ENCODE measurements at regions not wholly inside any gene's neighbourhood (a gene's known extent, or its start where the extent isn't known, plus 50 kb on each side); places are given as distances from the start of the nearest gene placed in this dataset.
"Not testable (repeated sequence)": the region's sequence is repeated elsewhere in the genome, so short reads cannot be mapped to it uniquely, and the experiment has no call there.

DNA sequence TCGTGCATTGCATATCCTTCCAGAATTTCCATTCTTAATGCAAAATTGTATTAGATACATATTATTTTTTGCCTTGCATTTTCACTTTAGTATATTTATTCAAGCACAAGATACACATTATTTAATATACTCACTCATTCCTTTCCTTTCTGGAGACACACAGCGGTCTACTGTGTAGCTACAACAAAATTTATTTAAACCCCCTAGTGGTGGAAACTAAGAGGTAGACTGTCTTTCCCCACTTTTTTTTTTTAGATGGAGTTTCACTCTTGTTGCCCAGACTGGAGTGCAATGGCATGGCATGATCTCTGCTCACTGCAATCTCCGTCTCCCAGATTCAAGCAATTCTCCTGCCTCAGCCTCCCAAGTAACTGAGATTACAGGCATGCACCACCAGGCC, 2040.3 kb upstream of the PCDH20 start:
- ATAC-seq, result no peak

DNA sequence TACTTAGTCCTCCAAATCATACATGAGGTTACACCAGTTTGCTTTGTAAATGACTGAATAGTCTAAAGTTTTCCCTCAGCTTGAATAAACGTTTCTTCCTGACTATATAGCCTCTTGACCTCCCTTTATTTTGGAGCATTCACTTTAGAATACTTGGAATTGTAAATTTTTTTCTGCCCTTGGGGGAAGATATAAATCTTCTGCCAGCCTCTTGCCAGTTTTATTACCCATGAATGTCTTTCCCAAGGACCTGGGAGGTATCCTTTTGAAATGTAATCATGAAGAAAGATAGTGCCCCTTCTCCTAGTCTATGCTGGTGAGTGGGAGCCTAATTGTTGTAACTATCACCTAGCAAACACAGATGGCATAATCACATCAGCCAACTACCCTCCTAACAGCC, 2033.9 kb upstream of the PCDH20 start:
- ATAC-seq, result no peak

DNA sequence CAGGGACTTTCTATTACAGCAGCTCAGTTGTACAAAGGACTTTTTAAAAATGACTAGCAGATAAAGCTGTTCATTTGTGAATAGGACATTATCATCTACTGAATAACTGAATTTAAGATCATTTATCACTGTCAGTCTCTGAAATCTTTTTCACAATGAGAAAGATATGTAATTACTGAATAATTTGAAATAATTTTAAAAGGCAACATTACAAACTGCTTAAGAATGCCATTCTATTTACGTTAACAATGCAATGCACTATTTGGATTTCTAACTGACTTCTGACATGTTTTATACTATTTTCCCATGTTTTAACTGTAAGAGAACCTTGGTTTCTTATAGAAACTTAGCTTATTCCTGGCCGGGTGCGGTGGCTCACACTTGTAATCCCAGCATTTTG, 2033.0 kb upstream of the PCDH20 start:
- no peak for ATAC-seq

DNA sequence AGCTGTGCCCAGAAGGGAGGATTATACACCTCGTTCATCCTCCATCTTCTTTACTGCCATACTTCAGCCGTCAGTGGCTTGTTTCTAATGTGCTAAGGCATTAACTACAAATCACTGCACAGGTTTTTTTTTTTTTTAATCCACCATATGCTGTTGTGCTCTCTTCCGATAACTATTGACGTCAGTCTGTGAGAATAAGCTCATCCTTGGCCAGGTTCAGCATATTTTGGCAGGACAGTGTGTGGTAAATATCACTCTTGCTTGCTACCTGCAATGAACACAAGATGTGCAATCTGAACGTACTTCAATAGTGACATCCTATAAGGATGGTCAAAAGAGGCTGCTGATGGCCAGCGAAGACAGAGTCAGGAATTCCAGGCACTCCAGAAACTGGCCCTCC, 2030.7 kb upstream of the PCDH20 start:
- no peak for ATAC-seq

DNA sequence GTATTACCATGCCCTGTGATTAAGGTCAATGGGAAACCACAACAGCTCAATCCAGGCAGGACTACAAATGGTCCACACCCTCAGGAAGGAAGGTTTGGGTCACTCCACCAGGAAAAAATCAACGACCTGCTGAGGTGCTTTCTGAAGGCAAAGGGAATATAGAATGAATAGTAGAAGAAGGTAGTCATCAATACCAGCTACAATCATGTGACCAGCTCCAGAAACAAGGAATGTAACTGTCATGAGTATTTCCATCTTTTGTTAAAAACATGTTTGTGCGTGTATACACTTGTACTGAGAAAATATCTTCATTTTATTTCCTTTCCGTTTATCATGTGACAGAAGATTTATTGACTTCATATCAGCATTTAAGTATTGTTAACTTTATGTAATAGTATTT, 2028.6 kb upstream of the PCDH20 start:
- not testable (repeated sequence) for ATAC-seq

DNA sequence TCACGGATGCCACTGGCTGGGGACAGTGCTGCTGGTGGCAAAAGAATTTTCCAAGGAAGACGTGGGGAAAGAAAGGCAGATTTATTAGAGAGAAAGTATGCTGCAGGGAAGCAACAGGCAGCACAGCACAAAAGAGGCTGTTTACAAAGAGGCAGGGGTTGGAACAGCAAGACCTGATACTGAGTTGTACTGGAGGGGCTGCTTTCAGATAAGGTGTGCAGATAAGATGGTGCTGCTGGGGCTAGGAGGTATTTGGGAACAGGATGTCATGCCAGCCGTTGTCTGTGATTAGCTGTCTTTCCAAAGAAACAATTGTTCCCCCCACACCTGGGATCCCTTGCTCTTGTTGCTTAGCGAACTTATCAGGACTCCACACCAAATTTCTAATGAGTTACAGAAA, 2023.3 kb upstream of the PCDH20 start:
- ATAC-seq, result no peak

DNA sequence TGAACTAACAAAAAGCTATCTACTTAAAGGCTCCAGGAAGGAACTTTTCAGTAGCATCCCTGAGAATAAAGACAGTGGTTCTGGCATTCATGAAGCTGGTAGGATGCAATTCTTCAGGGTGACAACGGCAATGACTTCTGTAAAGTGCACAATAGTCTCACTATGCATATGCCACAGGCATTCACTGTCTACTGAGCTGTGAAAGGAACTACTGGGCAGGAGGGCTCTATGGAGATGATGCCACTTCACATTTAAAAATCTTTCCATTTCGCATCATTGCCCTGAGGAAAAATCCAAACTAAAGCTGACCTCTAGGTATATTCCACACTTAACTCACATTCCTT, 2020.6 kb upstream of the PCDH20 start:
- ATAC-seq, result no peak

DNA sequence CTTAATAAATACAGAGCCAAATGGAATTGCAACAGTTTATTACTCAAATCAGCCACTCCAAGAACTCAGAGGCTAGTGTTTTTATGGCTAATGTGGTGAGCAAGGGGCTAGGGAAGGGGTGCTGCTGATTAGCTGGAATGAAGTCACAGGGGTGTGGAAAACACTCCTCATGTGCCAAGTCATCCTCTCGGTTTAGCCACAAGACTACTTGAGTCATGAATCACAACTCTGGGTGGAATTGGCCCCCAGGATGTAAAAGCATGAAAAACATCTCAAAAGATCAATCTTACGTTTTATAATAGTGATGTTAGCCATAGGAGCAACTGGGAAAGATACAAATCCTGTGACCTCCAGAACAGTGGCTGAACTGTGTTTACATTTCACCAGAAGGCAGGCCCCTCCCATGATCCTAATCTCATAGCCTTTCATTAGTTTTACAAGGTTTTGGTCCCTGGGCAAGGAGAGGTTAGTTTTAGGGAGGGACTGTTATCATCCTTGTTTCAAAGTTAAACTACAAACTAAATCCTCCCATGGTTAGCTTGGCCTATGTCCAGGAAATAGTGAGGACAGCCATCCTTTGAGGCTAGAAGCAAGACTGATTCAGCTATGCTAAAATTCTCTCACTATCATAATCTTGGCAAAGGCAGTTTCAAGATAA, 2020.1 kb upstream of the PCDH20 start:
- no peak for ATAC-seq

DNA sequence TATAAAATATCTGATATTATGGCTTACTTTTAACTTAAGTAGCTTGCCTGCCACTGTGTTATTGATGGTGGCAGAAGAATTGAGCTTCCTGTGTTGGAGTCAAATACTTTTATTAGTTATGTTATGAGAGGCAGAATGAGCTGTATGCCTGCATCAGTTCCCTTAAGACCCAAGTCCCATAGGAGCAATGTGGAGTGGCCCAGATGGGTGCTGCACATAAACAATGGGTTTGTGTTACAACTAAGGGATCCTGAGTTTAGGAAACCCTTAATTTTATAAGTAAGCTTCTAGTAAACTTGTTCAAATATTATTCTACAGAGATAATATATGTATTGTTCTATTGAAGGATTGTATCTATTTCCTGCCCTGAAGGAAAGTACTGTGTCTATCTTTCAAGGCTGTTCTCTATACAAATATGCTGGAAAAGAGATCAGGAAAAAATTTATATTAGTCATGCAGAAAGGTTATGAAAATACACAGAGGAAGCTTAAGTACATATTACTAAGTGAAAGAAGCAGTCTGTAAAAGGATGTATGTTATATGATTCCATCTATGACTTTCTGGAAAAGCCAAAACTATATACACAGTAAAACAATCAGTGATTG, 2018.0 kb upstream of the PCDH20 start:
- no peak for ATAC-seq

DNA sequence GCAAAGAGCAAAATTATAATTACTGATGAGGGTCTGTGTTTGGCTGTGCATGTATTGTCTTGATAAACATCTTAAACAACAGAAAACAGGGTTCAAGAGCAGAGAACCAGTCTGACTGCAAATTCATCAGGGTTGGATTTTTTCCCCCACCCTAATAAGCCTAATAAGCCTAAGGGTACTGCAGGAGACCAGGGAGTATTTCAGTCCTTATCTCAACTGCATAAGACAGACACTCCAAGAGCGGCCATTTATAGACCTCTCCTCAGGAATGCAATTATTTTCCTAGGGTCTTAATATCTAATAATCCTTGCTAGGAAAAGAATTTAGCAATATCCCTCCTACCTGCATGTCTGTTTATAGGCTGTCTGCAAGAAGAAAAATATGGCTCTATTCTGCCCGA, 2011.5 kb upstream of the PCDH20 start:
- ATAC-seq, result no peak

DNA sequence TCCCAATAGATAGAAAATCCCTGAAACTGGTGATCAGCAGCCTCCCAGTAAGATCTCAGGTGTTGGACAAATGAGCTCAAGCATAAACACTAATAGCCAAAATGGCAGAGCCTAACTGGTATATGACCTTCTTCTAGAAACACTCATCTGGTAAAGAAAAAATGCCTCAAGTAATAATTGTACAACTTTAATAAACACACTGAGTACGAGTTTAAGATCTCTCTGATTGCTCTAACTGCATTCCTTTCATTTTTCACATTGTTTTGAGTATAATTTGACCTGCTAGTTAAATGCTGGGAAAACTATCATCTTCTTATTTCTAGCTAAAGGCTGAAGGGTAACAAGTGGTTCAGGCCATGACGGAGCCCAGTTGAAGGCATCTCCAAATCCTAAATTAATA, 2009.5 kb upstream of the PCDH20 start:
- ATAC-seq, result no peak

DNA sequence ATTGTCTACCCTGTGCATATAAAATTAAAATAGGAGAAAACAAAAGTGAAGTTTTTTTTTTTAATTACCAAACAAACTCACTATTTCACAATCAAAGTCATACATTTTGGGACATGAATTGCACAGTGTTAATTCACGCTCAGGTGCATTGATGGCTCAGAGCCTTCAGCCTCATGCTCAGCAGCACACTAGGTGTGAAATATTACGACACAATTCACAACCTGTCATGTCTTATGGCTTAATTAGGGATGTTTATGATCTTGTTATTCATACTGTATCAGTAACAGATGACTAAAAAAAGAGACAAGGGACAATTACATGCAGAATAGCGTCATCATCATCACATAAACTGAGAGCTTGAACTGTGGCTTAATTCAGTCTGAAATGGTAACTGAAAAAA, 2005.5 kb upstream of the PCDH20 start:
- ATAC-seq, result no peak

DNA sequence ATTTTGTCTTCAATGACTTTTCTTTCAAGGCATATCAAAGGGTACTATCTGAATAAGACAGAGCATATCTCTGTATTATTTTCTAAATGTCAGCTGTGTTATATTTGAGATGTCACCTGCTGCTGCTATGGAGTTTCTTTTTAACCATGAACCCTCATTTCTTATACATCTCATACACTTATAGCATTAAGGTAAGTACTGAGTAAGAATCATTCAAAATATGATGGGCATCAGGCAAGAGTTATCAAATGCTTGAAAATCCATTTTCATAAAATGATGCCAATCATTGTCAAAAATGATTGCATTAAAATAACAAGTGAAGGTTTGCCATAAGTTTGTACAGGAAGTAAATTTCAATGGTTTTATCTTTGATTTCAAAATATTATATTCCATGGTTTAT, 2005.0 kb upstream of the PCDH20 start:
- no peak for ATAC-seq

DNA sequence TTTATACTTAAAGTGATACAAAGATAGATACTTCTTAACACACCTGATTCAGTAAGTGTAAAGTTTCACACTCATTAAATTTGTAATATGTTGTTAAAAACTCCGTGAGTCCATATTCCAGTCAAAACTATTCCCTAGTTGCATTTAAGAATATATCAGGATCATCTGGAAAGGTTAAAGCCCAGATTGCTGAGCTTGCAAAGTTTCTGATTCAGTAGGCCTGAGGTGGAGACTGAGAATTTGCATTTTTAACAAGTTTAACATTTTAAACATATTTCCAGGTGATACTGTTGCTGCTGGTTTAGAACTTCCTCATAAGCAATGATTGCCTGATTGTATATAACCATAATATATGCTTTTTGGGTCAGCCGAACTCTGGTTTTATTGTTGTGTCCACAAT, 1998.6 kb upstream of the PCDH20 start:
- no peak for ATAC-seq

DNA sequence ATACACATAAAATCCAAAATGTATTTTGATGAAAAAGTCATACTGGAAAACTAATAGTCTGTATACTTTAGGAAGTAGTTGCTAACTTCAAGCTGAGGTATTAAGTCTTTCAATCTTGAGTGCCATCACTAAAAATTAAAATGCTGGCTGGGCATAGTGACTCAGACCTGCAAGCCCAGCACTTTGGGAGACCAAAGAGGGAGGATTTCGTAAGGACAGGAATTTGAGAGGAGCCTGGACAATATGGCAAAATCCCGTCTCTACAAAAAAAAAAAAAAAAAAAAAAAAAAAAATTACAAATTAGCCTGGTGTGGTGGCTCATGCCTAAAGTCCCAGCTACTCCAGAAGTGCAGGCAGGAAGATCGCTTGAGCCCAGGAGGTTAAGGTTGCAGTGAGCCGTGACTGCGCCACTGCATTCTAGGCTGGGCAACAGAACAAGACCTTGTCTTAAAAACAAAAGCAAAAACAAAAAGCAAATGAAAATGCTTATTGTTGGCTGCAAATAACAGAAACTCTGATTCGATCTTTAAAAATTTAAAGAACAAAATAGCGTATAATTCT, 1994.2 kb upstream of the PCDH20 start:
- no peak for ATAC-seq

DNA sequence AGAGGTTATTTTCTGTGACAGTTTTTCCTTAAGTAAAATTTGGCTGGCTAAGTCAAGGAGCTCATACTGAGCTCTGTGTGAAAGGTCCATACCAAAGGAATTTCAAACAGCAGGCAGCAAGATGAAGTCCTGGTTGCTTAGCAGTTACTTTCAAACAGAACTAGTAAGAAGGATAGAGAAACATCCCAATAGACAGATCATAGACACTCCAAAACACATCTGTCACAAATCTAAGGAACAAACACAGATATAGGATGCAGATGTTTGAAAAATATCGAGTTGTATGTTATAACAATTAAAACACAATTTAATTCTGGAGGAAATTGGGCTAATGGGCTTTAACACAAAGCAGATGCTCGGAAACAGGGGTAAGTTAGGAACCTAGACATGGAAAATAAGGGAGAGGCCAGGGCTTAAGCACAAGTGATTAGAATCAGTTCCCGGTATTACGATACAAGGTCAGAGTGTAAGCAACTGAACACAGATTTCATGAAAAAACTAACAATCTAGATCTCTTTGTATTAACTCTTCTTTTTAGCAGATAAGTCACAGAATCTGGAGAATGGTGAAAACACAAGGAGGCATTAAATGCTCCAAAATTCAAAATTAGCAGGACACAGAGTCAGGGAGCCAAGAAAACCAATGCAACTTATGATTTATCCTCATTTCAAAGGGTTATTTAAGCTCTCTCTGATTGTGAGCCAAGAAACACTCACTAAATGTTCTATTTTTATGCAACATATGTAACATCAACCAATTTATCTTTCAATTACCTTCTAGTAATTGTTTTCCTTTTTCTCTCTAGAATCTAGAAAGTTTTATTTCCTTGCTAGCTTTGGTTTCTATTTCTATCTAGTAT, 1992.9 kb upstream of the PCDH20 start:
- no peak for ATAC-seq

DNA sequence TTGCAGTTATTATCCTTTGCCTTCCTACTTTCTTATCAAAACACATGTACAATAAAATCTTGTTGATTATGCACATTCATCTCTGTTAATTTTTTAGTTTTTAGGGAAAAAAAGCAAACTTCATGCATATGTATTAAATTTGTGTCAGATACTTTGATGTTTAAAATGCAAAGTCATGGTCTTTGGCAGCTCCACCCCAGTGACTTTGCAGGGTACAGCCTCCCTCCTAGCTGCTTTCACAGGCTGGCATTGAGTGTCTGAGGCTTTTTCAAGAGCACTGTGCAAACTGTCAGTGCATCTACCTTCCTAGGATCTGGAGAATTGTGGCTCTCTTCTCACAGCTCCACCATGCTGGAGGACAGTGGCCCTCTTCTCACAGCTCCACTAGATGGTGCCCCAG, 1988.1 kb upstream of the PCDH20 start:
- no peak for ATAC-seq

DNA sequence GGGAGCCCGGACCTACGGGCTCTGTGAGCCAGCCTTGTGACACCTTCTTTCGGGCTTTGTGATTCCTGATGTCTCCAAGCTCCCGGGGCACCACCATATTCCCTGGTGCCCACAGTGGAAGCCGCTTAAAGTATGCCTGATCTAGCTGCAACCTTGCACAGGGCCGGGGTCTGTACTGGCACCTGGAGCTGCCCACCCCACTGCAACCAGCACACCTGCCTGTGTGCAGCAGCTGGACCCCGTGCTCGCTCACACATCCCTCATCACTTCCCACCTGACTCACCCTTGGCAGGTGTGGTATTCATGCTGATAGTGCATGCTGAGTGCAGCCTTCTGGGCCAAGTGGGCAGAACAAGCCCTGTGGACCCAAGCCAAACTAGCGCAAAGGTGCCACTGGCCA, 1981.1 kb upstream of the PCDH20 start:
- ATAC-seq, result no peak

DNA sequence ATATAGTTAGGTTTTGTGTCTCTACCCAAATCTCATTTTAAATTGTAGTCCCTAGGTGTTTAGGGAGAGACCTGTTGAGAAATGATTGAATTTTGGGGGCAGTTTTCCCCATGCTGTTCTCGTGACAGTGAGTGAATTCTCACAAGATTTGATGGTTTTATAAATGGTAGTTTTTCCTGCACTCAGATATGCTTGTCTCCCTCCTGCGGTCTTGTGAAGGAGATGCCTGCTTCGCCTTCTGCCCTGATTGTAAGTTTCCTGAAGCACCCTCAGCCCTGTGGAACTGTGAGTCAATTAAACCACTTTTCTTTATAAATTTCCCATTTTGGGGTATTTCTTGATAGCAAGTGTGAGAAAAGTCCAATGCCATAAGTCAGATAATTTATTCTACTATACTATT, 1977.5 kb upstream of the PCDH20 start:
- no peak for ATAC-seq

DNA sequence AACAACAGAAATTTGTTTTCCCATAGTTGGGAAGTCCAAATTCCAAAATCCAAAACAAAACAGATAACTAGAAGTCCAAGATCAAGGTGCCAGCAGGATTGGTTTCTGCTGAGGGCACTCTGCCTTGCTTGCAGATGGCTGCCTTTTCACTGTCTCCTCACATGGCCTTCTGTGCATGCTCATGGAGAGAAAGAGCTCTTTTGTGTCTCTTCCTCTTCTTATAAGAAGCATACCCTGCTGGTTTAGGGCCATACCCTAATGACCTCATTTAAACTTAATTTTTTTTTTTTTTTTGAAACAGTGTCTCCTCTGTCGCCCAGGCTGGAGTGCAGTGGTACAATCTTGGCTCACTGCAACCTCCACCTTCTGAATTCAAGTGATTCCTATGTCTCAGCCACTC, 1974.1 kb upstream of the PCDH20 start:
- no peak for ATAC-seq

DNA sequence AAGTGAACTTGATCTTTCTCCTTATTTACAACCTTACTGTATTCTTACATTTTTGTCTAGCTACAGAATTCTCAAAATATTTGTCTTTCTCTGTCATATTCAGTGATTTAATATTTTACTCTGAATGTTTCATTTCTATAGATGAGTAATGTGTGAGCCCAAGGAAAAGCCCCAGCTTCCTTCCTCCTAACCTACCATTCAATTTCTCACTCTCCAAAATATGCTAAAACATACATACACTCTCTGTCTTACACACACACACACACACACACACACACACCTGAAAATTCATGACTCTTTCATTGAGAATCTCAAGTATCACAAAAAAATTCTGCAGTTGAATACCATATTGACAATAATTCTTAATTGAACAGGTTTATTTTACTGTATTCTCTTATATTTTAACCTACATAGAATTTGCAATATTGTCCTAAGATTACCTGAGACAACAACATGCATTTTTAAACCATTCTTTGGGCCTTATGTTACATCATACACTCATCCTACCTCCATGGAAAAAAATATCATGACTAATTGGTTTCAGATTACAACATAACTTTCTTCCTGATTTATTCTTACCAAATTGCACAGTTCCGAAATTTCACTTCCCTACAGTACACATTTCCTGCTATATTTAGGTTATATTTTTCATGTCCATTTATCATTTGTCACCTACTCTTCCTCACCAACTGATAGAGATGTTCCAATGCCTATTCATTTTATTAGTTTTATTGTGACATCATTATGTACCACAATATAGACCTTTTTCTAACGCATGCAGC, 1965.6 kb upstream of the PCDH20 start:
- no peak for ATAC-seq

DNA sequence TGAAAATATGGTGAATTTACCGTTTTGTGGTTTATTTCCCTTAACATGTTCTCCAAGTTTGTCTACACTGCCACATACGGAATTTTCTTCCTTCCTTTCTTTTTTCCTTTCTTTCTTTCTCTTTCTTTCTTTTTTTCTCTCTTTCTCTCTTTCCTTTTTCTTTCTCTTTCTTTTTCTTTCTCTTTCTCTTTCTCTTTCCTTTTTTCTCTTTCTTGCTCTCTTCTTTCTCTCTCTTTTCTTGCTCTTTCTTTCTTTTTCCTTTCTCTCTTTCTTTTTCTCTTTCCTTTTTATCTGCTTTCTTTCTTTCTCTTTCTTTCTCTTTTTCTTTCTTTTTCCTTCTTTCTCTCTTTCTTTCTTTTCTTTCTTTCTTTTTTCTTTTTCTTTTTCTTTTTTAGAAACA, 1962.3 kb upstream of the PCDH20 start:
- ATAC-seq, result no peak

DNA sequence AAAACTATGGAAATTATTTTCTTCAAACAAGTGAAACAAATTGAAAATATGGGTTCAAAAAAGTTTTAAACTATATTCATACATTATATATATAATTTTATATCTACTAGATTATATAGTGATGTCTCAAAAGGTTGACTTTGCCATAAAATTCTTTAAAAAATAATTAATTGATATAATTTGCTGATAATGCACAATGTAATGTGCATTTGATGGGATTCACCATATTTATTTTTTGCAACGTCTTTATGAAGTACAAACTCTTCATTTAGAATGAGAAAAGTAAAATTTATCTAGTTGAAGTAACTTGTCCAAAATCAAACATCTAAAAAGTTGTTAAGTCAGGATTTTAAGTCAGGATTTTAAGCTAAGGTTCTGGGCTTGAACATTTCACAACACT, 1954.5 kb upstream of the PCDH20 start:
- no peak for ATAC-seq
